ENCODE measurements at regions not wholly inside any gene's neighbourhood (a gene's known extent, or its start where the extent isn't known, plus 50 kb on each side); places are given as distances from the start of the nearest gene placed in this dataset.

GRCh38 chr6:137801352-137802114, 65.5 kb upstream of the TNFAIP3 start:
- Histone ChIP-seq H3K4me1 (no peaks in the 10 kb centered on the region), H3K27me3 (ENCODE audit: control insufficient read depth, insufficient read depth, low read length) (no peaks in the 10 kb centered on the region), H3K36me3 (ENCODE audit: control insufficient read depth, insufficient read depth, low read length) (no peaks in the 10 kb centered on the region), H2AFZ (no peak overlapping the region), H3K79me2 (no peaks in the 10 kb centered on the region), H3K4me2 (ENCODE audit: low read length) (no peak overlapping the region), H3K9ac (no peak overlapping the region), H3K4me3 (ENCODE audit: low read depth, low read length) (no peak overlapping the region), H3K27ac (no peak overlapping the region), H3K9me3 (ENCODE audit: control insufficient read depth, low read length) (no peaks in the 10 kb centered on the region)
- no peak for TF ChIP-seq CTCF (IDR thresholded peaks at IDR 0.05)

GRCh38 chr6:137802408-137803182, 64.5 kb upstream of the TNFAIP3 start:
- Histone ChIP-seq H3K4me1 (no peaks in the 10 kb centered on the region), H3K27me3 (ENCODE audit: control insufficient read depth, insufficient read depth, low read length) (no peaks in the 10 kb centered on the region), H3K79me2 (no peaks in the 10 kb centered on the region), H3K27ac (no peak overlapping the region), H3K9me3 (ENCODE audit: control insufficient read depth, low read length) (no peaks in the 10 kb centered on the region), H3K9ac (no peak overlapping the region), H2AFZ (no peak overlapping the region), H3K4me3 (ENCODE audit: low read depth, low read length) (no peak overlapping the region), H3K36me3 (ENCODE audit: control insufficient read depth, insufficient read depth, low read length) (no peaks in the 10 kb centered on the region), H3K4me2 (ENCODE audit: low read length) (no peak overlapping the region)
- no peak for TF ChIP-seq CTCF (IDR thresholded peaks at IDR 0.05)

- Histone ChIP-seq H3K4me1 (no peaks in the 10 kb centered on the region), H3K27ac (no peak overlapping the region), H3K4me2 (ENCODE audit: low read length) (no peak overlapping the region), H3K9ac (no peak overlapping the region), H3K79me2 (no peaks in the 10 kb centered on the region), H3K36me3 (ENCODE audit: control insufficient read depth, insufficient read depth, low read length) (no peaks in the 10 kb centered on the region), H2AFZ (no peak overlapping the region), H3K27me3 (ENCODE audit: control insufficient read depth, insufficient read depth, low read length) (no peaks in the 10 kb centered on the region), H3K4me3 (ENCODE audit: low read depth, low read length) (no peak overlapping the region), H3K9me3 (ENCODE audit: control insufficient read depth, low read length) (no peaks in the 10 kb centered on the region)
- TF ChIP-seq CTCF (IDR thresholded peaks at IDR 0.05): no peak
Measured at GRCh38 chr6:137804637-137805036, 62.4 kb upstream of the TNFAIP3 start.

GRCh38 chr6:137805622-137806021, 61.4 kb upstream of the TNFAIP3 start:
- no peaks in the 10 kb centered on the region for H3K27me3 ChIP-seq (ENCODE audit: control insufficient read depth, insufficient read depth, low read length)
- no peaks in the 10 kb centered on the region for H3K36me3 ChIP-seq (ENCODE audit: control insufficient read depth, insufficient read depth, low read length)
- H3K4me3 ChIP-seq (ENCODE audit: low read depth, low read length): no peak overlapping the region
- H3K4me2 ChIP-seq (ENCODE audit: low read length): no peak overlapping the region
- peak overlapping the region; percentile 24 for H3K27ac ChIP-seq
- H3K9me3 ChIP-seq (ENCODE audit: control insufficient read depth, low read length): no peaks in the 10 kb centered on the region
- TF ChIP-seq CTCF (IDR thresholded peaks at IDR 0.05): no peak
- no peak overlapping the region for H3K9ac ChIP-seq
- H2AFZ ChIP-seq: peak overlapping the region; percentile 31
- H3K4me1 ChIP-seq: no peaks in the 10 kb centered on the region
- H3K79me2 ChIP-seq: no peaks in the 10 kb centered on the region
